NCI-H446 (cell line): ENCODE measurements at regions not wholly inside any gene's neighbourhood (a gene's known extent, or its start where the extent isn't known, plus 50 kb on each side); places are given as distances from the start of the nearest gene placed in this dataset.

ENCODE experiments used
- DNase-seq, 2 experiments: peaks; one replicate each; lab custom pipeline; 2025; lab: John Stamatoyannopoulos, UW

GRCh38 chr6:45791211-45792168 lies 224.2 kb downstream of the CLIC5 start:
- no peak for DNase-seq

GRCh38 chr6:45789238-45789637 lies 226.4 kb downstream of the CLIC5 start:
- DNase-seq: no peak

GRCh38 chr6:45787384-45787783 lies 228.3 kb downstream of the CLIC5 start:
- no peak for DNase-seq

- no peak for DNase-seq
These were observed 229.3 kb downstream of the CLIC5 start for GRCh38 chr6:45786355-45786781.

GRCh38 chr6:45784250-45784649 lies 231.4 kb downstream of the CLIC5 start:
- no peak for DNase-seq

GRCh38 chr6:45783716-45784115 lies 231.9 kb downstream of the CLIC5 start:
- no peak for DNase-seq

- DNase-seq: no peak
These were observed 233.8 kb downstream of the CLIC5 start for GRCh38 chr6:45781890-45782289.

GRCh38 chr6:45780523-45780922 lies 235.1 kb downstream of the CLIC5 start:
- no peak for DNase-seq

- no peak for DNase-seq
These were observed 240.5 kb downstream of the CLIC5 start for GRCh38 chr6:45775026-45775697.

- no peak for DNase-seq
These were observed 241.8 kb downstream of the CLIC5 start for GRCh38 chr6:45773906-45774305.

GRCh38 chr6:45772886-45773495 lies 242.7 kb downstream of the CLIC5 start:
- no peak for DNase-seq

- DNase-seq: no peak
These were observed 243.6 kb downstream of the CLIC5 start for GRCh38 chr6:45772051-45772450.

GRCh38 chr6:45763281-45763680 lies 252.4 kb downstream of the CLIC5 start:
- no peak for DNase-seq

GRCh38 chr6:45759472-45759810 lies 256.2 kb downstream of the CLIC5 start:
- DNase-seq: no peak

- no peak for DNase-seq
These were observed 256.7 kb downstream of the CLIC5 start for GRCh38 chr6:45758787-45759471.

- no peak for DNase-seq
These were observed 258.1 kb downstream of the CLIC5 start for GRCh38 chr6:45757443-45758130.

- DNase-seq: no peak
These were observed 259.1 kb downstream of the CLIC5 start for GRCh38 chr6:45756606-45757005.

GRCh38 chr6:45754432-45754831 lies 261.2 kb downstream of the CLIC5 start:
- no peak for DNase-seq

- DNase-seq: no peak
These were observed 269.6 kb downstream of the CLIC5 start for GRCh38 chr6:45746046-45746445.

- no peak for DNase-seq
These were observed 272.5 kb downstream of the CLIC5 start for GRCh38 chr6:45743028-45743615.

- no peak for DNase-seq
These were observed 273.1 kb downstream of the CLIC5 start for GRCh38 chr6:45742591-45742990.
